Gastroesophageal sphincter (tissue), 4 donors: ENCODE measurements at regions not wholly inside any gene's neighbourhood (a gene's known extent, or its start where the extent isn't known, plus 50 kb on each side); places are given as distances from the start of the nearest gene placed in this dataset.

ENCODE experiments used
- ATAC-seq: fragments of 150-250 bp; one replicate; pipeline ENCODE4 v1.9.1; 2016; ENCODE audit warnings: mild to moderate bottlenecking, moderate library complexity
- H3K27ac ChIP-seq, 4 donors: fragments of 200-600 bp; sonication (generic) in 3 of 4; 1 replicate in 3 of 4; 2 replicates in 1 of 4; pipeline ENCODE4 v1.5.1; 2016 to 2019
- H3K27me3 ChIP-seq: fragments of 200-600 bp; sonication (generic); one replicate; pipeline ENCODE4 v1.5.1; 2019
- H3K36me3 ChIP-seq, 2 donors: fragments of 200-600 bp; sonication (generic); one replicate each; pipeline ENCODE4 v1.5.1; 2019; ENCODE audit warnings: control low read depth in 1 of 2
- H3K4me1 ChIP-seq, 3 donors: fragments of 200-600 bp; sonication (generic); 1 replicate in 2 of 3; 2 replicates in 1 of 3; pipeline ENCODE4 v1.5.1; 2016 to 2019; ENCODE audit warnings: control low read depth in 2 of 3
- H3K4me3 ChIP-seq, 2 donors: fragments of 200-600 bp; sonication (generic); one replicate each; pipeline ENCODE4 v1.5.1; 2019; ENCODE audit warnings: mild to moderate bottlenecking in 1 of 2, moderate library complexity in 1 of 2
- H3K9me3 ChIP-seq, 3 donors: fragments of 200-600 bp; sonication (generic); one replicate each; pipeline ENCODE4 v1.5.1; 2017 to 2019; ENCODE audit warnings: control low read depth in 2 of 3
- EP300 ChIP-seq: sonication (generic); formaldehyde crosslinking; IDR thresholded peaks from one replicate; pipeline ENCODE4 v1.6.1; 2017; ENCODE audit warnings: antibody characterized with exemption, mild to moderate bottlenecking
- POLR2A ChIP-seq, 2 donors: fragments of 450-650 bp; IDR thresholded peaks; one replicate each; pipeline ENCODE4 v1.6.1; 2017; ENCODE audit warnings: antibody characterized with exemption in 2 of 2, mild to moderate bottlenecking in 2 of 2, moderate library complexity in 1 of 2
- POLR2AphosphoS5 ChIP-seq: sonication (generic); formaldehyde crosslinking; IDR thresholded peaks from one replicate; pipeline ENCODE4 v1.6.1; 2017; ENCODE audit warnings: antibody characterized with exemption
- WGBS, 2 donors: methylation state at CpG; one replicate each; pipeline ENCODE4 v1.1.5; 2018; ENCODE audit warnings: low coverage in 1 of 2; 5-methylcytosine and 5-hydroxymethylcytosine counted together
- TF ChIP-seq, protein P1 (sequence below), 4 experiments: fragments of 200-600 bp in 2 of 4; fragments of 450-650 bp in 2 of 4; sonication (generic) in 1 of 4; IDR thresholded peaks; one replicate each; pipeline ENCODE4 v1.5.1; 2017 to 2019; ENCODE audit warnings: antibody characterized with exemption in 4 of 4, mild to moderate bottlenecking in 2 of 4, moderate library complexity in 2 of 4

DNA sequence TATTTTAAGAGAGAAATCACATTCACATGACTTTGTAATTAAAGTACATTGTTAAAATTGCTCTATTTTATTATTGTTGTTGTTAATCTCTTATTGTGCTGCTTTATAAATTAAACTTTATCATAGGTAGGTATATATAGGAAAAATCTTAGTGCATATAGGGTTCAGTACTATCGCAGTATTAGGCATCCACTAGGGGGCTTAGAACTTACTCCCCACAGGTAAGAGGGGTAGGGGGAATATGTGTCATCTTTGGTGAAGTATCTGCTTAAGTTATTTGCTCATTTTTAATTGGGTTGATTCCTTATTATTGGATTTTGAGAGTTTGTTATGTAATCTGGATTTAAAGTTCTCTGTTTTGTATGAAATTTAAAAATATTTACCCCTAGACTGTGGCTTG lies 385.2 kb downstream of the DUSP10 start:
- Histone ChIP-seq H3K27me3 (no peaks in the 10 kb centered on the region), H3K4me1 (no peaks in the 10 kb centered on the region), H3K27ac (no peak overlapping the region), H3K4me3 (no peak overlapping the region), H3K36me3 (no peaks in the 10 kb centered on the region), H3K9me3 (no peaks in the 10 kb centered on the region)
- 92 to 93% methylated on average over 1 of the region's 1 CpG for WGBS, 2 donors
- ATAC-seq, result no peak
- TF ChIP-seq, protein P1, sequence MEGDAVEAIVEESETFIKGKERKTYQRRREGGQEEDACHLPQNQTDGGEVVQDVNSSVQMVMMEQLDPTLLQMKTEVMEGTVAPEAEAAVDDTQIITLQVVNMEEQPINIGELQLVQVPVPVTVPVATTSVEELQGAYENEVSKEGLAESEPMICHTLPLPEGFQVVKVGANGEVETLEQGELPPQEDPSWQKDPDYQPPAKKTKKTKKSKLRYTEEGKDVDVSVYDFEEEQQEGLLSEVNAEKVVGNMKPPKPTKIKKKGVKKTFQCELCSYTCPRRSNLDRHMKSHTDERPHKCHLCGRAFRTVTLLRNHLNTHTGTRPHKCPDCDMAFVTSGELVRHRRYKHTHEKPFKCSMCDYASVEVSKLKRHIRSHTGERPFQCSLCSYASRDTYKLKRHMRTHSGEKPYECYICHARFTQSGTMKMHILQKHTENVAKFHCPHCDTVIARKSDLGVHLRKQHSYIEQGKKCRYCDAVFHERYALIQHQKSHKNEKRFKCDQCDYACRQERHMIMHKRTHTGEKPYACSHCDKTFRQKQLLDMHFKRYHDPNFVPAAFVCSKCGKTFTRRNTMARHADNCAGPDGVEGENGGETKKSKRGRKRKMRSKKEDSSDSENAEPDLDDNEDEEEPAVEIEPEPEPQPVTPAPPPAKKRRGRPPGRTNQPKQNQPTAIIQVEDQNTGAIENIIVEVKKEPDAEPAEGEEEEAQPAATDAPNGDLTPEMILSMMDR (IDR thresholded peaks at IDR 0.05), result no peak
- TF ChIP-seq POLR2A (IDR thresholded peaks at IDR 0.05), result no peak
- TF ChIP-seq EP300, result no peak
- no peak for TF ChIP-seq POLR2AphosphoS5

DNA sequence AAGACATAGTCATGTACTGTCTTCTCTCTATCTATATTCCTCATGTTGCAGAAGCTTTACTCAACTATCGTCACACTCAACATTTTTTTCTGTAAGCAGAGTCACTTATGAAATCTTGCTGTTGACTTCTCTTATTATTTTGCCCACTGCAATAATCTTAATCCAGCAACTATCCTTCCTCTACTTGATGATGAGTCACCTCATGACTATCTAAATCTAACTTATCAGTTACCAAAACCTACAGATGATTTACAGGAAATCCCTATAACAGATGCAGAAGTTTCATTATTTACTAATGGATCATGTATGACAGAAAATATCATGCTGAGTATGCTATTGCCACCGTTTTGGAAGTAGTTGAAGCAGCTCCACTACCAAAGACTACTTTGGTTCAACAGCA lies 378.9 kb downstream of the DUSP10 start:
- Histone ChIP-seq H3K27ac (no peak overlapping the region), H3K36me3 (no peaks in the 10 kb centered on the region), H3K4me1 (no peaks in the 10 kb centered on the region), H3K4me3 (no peak overlapping the region), H3K9me3 (no peaks in the 10 kb centered on the region), H3K27me3 (no peaks in the 10 kb centered on the region)
- TF ChIP-seq EP300 (no peak), POLR2AphosphoS5 (no peak), POLR2A (IDR thresholded peaks at IDR 0.05) (no peak)
- TF ChIP-seq, protein P1 (IDR thresholded peaks at IDR 0.05), result no peak
- WGBS, 2 donors, result 77% methylated on average over 2 of the region's 2 CpGs
- ATAC-seq, result no peak

DNA sequence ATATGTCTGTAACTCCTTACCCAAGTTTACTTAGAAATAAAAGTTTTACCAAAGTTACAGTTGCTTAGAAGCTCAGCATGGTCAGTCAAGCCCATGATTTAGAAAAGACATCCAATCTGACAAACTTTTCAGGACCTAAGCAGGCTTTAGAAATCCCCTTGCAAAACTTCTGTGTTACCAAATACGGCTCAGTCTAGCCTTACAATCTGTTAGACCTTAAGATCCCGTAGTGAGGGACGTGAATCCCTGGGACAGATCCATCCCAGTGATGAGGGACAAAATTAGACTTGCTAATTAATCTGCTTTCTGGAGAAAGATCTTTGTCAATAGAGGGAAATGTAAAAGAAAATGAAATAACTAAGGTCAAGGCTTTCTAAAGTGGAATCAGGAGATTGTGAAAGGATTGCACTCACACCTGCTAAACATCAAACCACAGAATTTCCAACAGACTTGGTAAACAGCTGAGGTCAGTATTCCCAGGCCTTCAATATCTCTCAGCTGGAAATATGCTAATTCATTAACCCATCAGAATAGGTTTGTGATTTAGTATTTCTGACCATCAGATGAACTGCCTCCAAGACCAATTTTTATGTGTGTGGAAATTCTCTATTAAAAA lies 375.3 kb downstream of the DUSP10 start:
- Histone ChIP-seq H3K27ac (no peak overlapping the region), H3K36me3 (no peaks in the 10 kb centered on the region), H3K4me3 (no peak overlapping the region), H3K27me3 (no peaks in the 10 kb centered on the region), H3K9me3 (no peaks in the 10 kb centered on the region), H3K4me1 (no peaks in the 10 kb centered on the region)
- no peak for ATAC-seq
- 72 to 82% methylated on average over 3 of the region's 3 CpGs for WGBS, 2 donors
- no peak for TF ChIP-seq POLR2AphosphoS5
- TF ChIP-seq POLR2A (IDR thresholded peaks at IDR 0.05), result no peak
- no peak for TF ChIP-seq EP300
- TF ChIP-seq, protein P1 (IDR thresholded peaks at IDR 0.05), result no peak

DNA sequence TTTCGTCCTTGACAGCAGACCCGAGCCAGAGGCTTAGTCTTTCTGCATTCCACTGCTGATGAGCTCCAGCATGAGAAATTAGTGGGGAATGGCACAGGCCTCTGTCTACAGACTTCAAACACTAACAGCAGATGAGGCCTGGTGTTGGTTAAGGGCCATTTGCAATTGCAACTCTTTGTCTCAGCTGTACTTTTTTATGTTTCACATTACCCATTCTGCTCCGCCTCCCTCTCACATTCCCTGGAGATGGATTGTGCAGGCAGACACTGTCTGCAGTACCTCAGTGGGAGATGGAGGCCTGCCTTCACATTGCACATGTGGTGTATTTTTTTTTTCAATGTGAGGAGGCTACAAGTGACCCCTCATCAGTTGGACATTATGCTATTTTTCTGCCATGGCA lies 370.2 kb downstream of the DUSP10 start:
- ATAC-seq, result no peak
- Histone ChIP-seq H3K4me3 (no peak overlapping the region), H3K27me3 (no peaks in the 10 kb centered on the region), H3K9me3 (no peaks in the 10 kb centered on the region), H3K27ac (no peak overlapping the region), H3K4me1 (no peaks in the 10 kb centered on the region), H3K36me3 (no peaks in the 10 kb centered on the region)
- TF ChIP-seq, protein P1 (IDR thresholded peaks at IDR 0.05), result no peak
- no peak for TF ChIP-seq POLR2AphosphoS5
- no peak for TF ChIP-seq EP300
- TF ChIP-seq POLR2A (IDR thresholded peaks at IDR 0.05), result no peak
- WGBS, 2 donors, result 94% methylated on average over 2 of the region's 3 CpGs; no CpG with 5 or more reads in 1 of the 2 donors

DNA sequence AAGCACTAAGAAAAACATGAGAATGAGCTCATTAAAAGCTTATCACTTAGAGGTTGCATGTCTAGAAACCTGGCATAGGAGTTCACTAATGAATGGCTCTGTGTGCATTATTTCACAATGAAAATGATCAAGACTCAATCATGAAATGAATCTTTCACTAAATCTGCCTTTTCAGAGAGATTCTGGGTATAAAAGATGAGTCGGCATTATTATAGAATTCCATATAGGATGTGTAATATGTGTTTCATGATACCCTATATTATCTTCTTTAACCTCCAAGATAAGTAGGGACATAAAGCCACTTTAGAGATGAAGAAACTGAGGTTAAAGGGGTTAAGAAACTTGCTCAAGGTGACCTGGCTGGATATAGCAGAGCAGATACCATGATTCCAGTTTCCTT lies 368.1 kb downstream of the DUSP10 start:
- Histone ChIP-seq H3K27me3 (no peaks in the 10 kb centered on the region), H3K9me3 (no peaks in the 10 kb centered on the region), H3K4me1 (no peaks in the 10 kb centered on the region), H3K27ac (no peak overlapping the region), H3K4me3 (no peak overlapping the region), H3K36me3 (no peaks in the 10 kb centered on the region)
- ATAC-seq, result no peak
- WGBS, 2 donors, result 100% methylated on average over 1 of the region's 1 CpG
- TF ChIP-seq, protein P1 (IDR thresholded peaks at IDR 0.05), result no peak
- TF ChIP-seq POLR2A (IDR thresholded peaks at IDR 0.05) (no peak), POLR2AphosphoS5 (no peak), EP300 (no peak)
